ENCODE measurements at regions not wholly inside any gene's neighbourhood (a gene's known extent, or its start where the extent isn't known, plus 50 kb on each side); places are given as distances from the start of the nearest gene placed in this dataset.

DNA sequence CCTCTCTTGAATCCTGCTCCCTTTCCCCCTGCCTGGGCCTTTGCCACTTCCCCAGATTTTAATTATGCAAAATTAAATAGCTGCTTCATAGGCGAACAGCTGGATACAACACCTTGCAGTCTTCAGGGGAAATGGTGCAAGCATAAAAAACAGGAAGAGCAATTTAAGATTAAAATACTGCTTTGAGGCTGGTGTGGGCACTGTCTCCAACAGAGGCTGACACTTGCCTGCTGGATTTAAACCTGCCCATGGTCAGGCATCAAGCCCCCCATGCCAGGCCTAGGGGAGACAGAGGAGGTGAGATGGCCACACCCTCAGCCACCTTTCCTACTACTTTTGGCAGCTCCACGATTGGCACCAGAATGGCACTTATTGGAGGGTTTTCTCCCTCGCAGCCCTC lies 110.1 kb upstream of the DIO3 start:
- DNase-seq (ENCODE audit: low read depth in 2 of 3, low spot score in 2 of 3), result peak in 1 of 3 donors; percentile 14

DNA sequence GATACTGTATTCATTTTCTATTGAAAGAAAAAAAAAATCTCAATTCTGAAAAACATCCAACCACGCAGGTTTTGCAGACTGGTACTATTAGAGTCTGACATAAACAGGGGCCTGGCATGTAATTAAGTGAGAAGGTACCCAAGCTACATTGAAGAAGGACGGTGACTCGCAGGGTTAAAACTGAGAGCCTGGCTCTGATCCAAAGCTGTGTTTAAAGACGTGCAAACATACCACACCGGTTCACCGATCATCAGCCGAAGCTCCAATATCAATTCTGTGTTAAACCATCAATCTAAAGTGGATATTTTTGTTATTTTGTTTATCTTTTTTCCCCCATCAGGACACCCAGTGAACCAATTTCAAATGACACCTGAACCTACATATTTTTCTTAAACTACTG lies 108.1 kb upstream of the DIO3 start:
- DNase-seq (ENCODE audit: low read depth in 2 of 3, low spot score in 2 of 3), result no peak

DNA sequence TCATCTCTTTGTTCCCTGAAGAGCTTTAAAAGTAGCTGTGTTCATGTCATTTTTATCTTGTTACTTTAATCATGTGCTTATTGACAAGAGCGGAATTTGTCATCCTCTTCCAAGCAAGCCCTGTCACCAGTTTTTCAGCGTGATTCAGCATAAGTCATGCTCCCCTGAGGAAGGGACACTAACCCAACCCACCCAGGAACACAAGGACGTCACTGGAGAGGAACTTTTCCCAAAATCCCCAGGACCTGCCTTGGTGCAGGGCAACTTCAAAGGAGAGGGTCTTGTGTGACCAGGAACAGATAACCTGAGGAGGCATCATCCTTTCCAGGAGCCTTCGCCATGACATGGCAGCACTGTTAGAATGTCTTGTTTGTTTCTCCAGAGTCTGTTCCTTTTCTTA lies 107.1 kb upstream of the DIO3 start:
- no peak for DNase-seq (ENCODE audit: low read depth in 2 of 3, low spot score in 2 of 3)

DNA sequence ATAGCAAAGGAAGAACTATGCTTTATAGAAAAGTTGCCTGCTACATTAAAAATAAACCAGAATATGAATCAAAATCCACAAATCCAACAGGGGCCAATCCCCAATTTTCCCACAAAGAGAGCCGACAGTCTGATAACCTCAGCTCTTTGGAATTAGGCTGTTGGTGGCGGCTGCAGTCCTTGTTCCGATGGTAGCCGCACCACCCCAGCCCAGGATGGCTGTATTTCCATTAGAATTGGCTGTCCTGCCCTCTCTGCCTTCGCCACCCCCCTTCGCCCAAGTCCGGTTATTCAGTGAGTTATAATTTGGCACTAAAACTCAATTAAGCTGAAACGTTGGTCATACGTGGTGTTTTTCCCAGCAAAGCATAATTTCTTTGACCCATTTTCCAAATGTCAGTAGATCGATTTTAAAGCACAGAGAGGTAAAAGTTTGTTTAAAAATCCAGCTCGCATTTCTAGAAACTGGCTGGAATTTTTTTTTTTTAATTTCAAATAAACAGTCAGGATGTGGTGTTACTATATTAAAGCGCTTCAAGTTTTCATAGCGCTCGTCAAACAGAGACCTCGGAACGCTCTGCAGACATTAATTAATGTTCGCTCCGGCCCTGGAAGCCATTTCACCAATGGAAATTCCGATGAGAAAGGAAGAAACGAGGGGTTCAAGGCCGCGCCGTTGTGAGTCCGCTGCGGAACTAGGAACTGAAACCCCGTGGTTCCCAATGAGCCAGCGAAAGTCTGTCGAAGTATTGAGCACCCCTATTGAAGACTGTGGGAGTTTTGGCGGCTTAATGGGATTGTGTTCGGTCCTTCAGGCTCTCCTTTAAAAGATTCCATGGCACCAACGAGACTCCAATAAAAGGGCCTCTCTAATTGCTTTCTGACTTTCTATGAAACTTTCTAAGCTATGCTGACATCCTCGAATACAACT lies 104.8 kb upstream of the DIO3 start:
- DNase-seq (ENCODE audit: low read depth in 2 of 3, low spot score in 2 of 3), result no peak

DNA sequence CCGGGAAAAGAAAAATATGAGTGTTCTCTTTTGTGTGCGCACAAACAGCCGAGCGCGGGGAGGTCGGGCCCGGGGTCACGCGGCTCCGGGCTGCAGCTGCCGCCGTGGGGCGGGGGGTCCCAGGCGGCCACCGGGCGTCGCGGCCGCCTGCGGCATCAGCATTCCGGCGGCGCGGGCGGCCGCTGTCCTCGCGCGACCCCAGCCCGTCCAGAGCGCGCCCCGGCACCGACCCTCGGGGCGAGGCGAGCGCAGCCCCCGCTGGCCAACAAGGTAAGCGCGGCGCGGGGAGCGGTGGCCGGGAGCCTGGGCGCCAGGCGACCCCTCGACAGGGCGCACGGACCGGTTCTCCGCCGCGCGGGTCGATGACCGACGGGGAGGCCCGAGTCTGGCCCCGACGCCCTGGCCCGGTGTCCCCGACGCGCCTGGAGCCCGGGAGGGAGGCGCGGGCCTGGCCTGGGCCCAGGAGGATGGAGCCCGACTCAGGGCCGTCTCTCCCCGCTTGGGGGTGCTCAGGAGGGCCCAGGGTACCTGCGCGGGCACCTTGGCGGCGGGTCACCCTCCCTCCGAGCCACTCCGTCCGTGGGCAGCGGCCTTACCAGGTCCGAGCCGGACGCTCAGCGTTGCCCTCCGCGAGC lies 103.9 kb upstream of the DIO3 start:
- DNase-seq (ENCODE audit: low read depth in 2 of 3, low spot score in 2 of 3), result no peak

DNA sequence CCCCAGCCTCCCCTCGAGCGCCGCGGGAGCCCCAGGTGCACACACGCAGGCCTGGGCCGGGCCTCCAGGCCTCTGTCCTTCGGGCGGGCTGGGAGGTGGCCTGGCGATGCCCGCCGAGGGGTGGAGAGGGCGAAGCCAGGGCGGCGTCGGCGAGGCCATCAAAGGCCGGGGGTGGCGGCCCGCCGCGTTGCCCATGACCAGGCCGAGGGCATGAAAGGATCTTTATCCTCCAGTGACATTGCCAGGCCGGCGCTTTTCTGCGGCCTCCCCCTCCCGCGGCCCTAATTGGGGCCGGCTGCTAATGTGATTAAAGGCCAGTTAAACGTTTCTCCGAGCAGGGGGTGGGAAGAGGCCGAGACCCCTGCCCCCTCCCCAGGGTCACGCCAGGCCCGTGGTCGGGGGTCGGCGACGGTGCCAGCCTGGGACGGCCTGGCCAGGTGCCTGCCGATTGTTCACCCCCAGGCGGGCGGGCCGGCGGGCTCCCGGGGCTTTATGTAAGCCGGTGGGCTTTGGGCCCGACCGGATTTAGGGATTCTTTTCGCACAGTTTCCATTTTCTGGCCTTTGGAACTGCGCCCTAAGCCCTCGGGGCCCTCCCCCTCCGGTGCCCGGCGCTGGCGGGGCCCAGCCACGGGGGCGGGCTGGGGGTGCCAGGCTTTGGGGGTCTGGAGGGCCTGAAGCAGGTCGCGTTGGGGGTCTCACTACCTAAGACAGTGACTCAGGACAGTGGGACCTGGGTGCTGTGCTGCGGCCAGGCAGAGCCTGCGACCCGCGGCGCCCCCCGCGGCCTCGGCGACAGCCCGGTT lies 103.2 kb upstream of the DIO3 start:
- no peak for DNase-seq (ENCODE audit: low read depth in 2 of 3, low spot score in 2 of 3)

DNA sequence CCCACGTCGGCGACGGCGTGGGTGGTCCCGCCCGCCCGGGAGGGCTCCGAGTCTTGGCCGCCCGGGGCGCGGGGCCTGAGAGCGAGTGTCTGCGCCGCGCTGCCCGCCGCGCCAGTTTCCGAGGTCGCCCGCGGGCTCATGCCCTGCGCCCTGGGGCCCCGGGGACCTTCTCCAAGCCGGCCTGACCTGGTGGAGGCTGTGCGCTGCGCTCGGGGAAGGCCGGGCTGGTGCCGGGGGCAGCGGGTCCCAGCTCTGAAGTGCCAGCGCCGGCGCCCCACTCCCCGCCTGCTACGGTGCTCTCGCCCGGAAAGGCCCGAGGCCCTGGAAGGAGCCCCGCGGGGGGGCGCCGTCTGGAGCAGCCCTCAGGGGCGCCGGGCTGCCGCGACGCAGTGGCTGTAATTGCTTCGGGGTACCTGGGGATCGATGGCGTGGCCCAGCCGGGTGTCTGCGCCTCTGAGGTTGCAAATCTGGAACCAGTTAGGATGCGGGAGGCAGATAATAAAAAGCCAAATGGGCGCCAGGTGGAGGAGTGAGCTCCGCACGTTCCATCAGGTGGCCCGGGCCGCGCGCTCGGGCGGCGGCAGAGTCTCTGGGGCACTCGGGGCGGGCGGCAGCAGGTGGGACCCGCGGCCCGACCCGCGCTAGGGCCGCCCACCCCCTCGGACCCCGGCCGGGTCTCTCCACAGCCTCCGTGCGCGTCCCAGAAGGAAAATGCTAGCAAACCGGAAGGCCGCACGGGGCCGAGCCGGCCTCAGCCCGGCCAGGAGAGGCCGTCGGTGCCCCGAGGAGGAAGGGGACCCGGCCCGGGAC lies 102.3 kb upstream of the DIO3 start:
- DNase-seq (ENCODE audit: low read depth in 2 of 3, low spot score in 2 of 3), result no peak

DNA sequence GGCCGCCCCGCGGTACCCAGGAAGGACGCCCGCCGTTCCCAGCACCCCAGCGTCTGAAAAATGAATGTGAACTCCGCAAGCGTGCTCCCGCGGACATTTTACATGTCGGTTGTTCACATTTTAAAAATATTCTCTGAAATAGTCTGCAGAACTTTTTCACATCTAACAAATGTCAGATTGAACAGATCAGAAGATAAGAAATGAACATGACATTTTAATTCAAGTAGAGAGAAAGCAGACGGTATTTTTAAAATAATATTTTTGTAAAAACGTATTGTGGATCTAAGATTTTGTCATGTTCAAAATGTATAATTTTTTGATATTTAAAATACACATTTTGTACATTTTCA lies 101.8 kb upstream of the DIO3 start:
- DNase-seq (ENCODE audit: low read depth in 2 of 3, low spot score in 2 of 3), result no peak

DNA sequence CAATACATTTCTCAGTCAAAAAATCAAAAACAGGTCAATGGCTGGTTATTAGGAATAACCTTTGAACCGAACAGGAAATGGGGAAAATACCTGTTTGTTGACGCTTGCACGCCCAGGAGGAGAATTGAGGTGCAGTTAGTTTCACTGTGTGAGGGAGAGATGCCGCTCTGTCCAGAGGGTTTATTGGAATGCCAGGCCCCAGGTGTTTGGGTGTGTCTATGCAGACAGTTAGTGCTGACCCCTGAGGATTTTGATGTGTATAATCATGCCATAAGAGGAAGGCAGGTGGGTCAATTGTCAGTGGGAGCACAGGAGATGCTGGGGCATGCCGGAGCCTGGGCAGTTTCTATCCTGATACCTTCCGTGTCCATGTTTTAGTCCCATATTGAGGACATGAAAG lies 100.8 kb upstream of the DIO3 start:
- no peak for DNase-seq (ENCODE audit: low read depth in 2 of 3, low spot score in 2 of 3)

DNA sequence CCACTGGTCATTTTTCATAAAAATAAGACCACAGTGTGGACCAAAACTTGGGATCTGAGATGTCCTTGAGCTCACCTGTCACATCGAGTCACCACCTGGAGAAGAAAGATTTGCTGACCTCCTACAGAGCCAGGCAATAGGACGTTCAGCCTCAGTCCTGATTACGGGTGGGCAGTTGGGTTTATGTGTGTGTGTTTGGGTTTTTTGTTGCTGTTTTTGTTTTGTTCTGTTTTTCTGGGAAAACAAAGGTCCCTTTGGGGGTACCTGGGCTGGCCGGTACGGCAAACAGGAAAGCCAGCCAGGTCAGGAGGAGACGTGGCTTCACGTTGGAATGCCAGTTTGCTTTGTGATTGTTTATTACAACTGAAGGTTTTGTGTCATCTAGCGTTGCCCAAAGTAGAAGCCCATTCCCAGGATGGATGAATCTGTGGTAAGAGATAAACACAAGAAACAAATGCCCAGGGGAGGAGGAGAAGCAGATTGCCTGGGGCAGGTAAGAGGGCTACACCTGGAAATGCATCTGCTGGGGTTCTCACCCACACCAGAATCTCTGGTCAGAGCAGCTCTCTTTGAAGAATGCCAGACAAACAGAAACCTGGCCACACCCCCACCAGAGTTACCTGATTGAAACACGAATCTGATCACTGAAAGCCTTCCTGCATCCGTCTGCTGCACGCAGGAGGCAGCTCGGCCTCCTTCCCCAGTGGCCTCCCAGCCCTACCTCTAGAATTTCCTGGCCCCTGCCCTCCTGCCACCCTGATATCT lies 100.1 kb upstream of the DIO3 start:
- DNase-seq (ENCODE audit: low read depth in 2 of 3, low spot score in 2 of 3), result no peak

DNA sequence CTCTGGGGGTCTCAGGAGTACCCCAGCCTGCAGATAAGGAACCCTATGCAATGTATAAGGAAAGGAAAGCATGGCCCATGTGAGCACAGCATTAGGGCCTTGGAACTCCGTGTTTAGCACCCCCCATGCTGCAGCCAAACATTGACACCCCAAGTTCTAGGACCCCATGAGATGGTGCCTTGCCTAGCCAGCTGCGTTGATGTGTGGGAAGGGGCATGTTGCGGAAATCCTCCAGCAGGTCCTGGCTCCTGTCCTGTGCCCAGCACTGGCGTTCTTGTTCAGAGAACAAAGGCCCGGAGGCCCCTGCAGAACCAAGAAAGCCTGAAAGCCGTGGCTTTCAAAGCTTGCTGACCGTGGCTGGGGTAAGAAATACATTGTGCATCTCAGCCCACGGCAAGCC lies 99.4 kb upstream of the DIO3 start:
- DNase-seq (ENCODE audit: low read depth in 2 of 3, low spot score in 2 of 3), result no peak

DNA sequence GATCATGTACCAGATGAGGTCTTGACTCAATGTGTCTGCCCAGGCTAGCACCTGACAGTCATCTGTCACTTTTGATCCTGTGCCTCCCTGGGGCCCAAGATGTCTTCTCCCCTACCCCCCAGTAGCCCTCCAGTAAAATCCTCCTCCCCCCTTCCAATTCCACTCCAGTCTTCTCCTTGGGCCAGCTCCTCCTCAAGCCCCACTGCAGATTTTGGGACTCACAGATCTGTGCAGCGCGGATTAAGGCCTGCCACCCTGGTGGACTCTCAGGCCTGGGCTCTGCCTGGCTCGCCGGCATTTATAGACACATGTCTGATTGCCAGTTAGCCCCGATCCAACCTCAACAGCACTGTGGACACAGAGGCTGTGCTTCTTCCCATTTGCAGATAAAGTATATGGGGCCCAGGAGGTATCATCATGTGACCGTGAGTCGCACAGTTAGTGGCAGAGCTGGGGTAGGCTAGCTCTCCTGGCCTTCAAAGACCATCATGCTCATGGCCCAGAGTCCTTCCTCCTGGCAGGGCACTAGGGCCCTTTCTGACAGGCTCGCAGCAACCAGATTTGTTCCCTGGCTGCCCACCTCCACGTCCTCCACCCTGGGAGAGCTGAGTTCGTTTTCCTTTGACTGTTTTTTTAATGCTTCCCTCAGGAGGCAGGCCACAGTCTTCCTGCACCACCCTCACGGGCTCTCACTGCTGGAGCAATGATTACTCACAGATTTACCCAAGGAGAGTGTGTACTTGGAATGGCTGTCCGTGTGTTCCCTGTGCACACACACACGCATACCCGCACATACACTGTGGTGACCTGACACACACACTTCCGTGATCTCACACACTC lies 98.3 kb upstream of the DIO3 start:
- no peak for DNase-seq (ENCODE audit: low read depth in 2 of 3, low spot score in 2 of 3)

DNA sequence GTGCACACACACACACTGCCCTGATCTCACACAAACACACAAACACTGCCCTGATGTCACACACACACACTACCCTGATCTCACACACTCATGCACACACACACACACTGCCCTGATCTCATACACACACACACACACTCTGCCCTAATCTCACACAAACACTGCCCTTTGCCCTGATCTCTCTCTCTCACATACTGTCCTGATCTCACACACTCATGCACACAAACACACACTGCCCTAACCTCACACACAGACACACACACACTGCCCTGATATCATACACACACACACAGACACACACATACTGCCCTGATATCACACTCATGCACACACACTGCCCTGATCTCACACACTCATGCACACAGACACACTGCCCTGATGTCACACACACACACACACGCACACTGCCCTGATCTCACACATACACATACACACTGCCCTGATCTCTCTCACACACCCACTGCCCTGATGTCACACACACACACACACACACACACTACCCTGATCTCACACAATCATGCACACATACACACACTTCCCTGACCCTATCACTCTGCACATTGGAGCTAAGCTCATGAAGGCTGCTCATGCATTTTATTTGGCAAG lies 97.6 kb upstream of the DIO3 start:
- DNase-seq (ENCODE audit: low read depth in 2 of 3, low spot score in 2 of 3), result no peak

DNA sequence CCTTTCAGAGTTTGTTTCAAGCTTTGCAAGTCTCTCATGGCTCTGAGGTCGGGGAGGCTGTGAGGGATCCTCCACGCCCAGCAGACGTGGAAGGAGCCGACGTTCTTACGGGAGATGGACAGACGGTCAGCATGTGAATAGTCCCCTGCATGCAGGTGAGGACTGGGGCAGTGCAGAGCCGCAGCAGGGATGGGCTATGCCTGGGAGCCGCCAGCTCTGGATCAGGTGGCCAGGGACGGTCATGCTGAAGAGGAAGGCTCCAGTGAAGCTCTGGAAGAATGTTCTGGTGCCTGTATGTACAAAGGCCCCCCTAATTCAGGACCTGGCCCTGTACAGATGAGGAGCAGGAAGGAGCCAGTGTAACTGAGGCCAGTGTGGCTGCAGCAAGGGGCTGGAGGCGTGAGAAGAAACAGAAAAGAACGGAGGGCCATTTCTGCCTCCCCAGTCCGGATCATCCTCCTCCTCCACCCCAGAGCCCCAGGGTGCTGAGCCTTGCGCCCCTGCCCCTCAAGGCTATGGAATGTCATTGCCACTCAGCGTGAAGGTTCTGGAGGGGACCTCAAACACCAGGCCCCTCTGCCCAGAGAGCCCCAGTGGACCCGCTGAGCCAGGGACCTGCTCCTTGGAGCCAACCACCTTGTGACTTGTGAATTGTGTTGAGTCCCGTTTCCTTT lies 96.8 kb upstream of the DIO3 start:
- DNase-seq (ENCODE audit: low read depth in 2 of 3, low spot score in 2 of 3), result no peak

DNA sequence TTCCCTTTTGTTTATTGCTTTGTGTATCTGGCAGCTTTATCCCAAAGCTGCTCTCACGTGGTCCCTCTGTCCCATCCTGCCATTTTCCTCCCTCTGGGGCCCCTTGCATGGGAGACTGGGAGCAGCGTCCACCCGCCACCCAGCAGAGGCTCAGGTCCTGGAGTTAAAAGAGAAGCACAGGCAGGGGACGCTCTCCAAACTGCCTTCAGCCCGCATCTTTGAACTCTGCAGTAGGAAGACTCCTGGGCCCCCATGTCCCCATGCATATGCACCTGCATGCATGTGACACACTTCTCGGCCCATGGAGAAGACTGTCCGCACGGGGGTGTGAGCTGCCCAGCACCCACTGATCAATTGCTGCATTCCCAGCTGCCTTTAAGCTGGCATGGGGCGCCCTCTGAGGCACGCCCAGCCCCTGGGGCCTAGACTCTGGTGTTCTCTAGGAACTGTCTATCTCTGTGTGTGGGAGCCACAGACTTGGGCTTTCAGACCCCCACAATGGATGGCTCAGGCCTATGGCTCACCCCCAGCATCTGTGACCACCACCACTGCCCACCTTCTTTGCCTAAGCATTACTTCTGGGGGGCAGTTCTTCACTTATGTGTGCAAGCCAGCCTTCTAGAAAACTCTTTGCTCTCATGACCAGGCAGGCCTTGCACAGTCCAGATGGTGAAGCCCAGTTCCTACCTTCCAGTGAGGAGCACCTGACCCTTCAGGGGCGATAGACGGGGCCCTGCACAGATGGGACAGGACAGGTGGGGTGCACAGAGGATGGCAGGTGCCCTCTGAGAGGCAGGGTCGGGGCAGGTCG lies 96.1 kb upstream of the DIO3 start:
- DNase-seq (ENCODE audit: low read depth in 2 of 3, low spot score in 2 of 3), result no peak

DNA sequence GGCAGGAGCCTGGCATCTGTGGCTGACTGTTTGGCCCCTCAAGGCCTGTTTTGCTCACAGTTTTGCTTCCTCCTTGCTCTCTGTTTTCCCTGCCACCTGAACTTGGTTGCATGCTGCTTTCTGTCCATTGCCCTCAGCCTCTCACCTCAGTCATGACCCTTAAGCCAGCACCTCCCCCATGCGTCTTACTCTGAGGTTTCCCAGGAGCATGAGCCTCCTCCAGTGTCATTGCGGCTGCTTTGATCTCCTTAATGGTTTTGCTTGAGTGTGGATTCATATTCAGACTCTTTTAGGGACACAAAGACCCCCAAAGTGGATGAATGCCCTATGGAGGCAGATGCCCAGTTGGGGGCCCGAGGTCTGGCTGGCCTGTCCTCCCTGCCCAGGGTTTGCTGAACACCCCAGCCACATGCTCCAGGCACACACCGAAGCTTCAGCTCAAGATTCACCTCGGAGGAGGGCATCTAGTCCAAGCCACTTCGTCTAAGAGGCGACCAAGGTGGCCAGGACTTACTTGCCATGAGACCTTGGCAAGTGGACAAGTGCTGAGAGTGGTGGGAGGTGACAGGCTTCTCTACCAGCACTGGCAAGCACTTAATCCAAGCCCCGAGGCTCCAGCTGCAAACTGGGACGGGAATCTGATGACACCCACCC lies 95.4 kb upstream of the DIO3 start:
- no peak for DNase-seq (ENCODE audit: low read depth in 2 of 3, low spot score in 2 of 3)
